A673 (cell line): ENCODE measurements at regions not wholly inside any gene's neighbourhood (a gene's known extent, or its start where the extent isn't known, plus 50 kb on each side); places are given as distances from the start of the nearest gene placed in this dataset.

Source experiments
- BruUV-seq: library from RNA; stranded (reverse); fragments of 400-500 nt; replicated peaks from 2 replicates; lab custom pipeline; 2021; lab: Mats Ljungman, UMichigan
- CTCF ChIA-PET: fragments of 300-600 bp; sonication (Branson Sonifier 250); formaldehyde crosslinking; loops from one replicate; lab custom pipeline; 2022; ENCODE audit warnings: antibody characterized with exemption; lab: Charles Lee
- POLR2A ChIA-PET: fragments of 300-600 bp; sonication (Branson Sonifier 250); formaldehyde crosslinking; loops from one replicate; lab custom pipeline; 2022; ENCODE audit warnings: antibody characterized with exemption; ENCODE audit not compliant: low non-redundant PET; lab: Charles Lee
- DNase-seq: peaks from one replicate; pipeline ENCODE4 v3.0.0-alpha.2; 2015; ENCODE audit warnings: low spot score
- H3K27ac ChIP-seq: fragments of 200-600 bp; sonication (generic); 2 replicates; pipeline ENCODE4 v1.5.1; 2016; ENCODE audit warnings: mixed run types, low read depth, mild to moderate bottlenecking, mixed read lengths, antibody characterized with exemption, low read length; ENCODE audit not compliant: poor library complexity, severe bottlenecking
- H3K27me3 ChIP-seq: fragments of 200-600 bp; sonication (generic); replicated peaks from 2 replicates; pipeline ENCODE4 v1.6.1; 2017; ENCODE audit warnings: mixed run types, low read depth, mild to moderate bottlenecking, mixed read lengths, antibody characterized with exemption, low read length; ENCODE audit not compliant: insufficient read depth, poor library complexity
- H3K36me3 ChIP-seq: fragments of 200-600 bp; sonication (generic); 2 replicates; pipeline ENCODE4 v1.6.1; 2016; ENCODE audit warnings: mixed run types, mild to moderate bottlenecking, mixed read lengths, antibody characterized with exemption, low read length; ENCODE audit not compliant: insufficient read depth, poor library complexity, severe bottlenecking
- H3K4me1 ChIP-seq: fragments of 200-600 bp; sonication (generic); 2 replicates; pipeline ENCODE4 v1.6.1; 2017; ENCODE audit warnings: mixed run types, mild to moderate bottlenecking, mixed read lengths, antibody characterized with exemption, low read length; ENCODE audit not compliant: insufficient read depth, poor library complexity, severe bottlenecking
- H3K4me3 ChIP-seq: fragments of 200-600 bp; sonication (generic); 2 replicates; pipeline ENCODE4 v1.5.1; 2016; ENCODE audit warnings: low read depth, mixed run types, mild to moderate bottlenecking, mixed read lengths, low read length; ENCODE audit not compliant: poor library complexity, severe bottlenecking
- H3K9me3 ChIP-seq: fragments of 200-600 bp; sonication (generic); 2 replicates; pipeline ENCODE4 v1.6.1; 2016; ENCODE audit warnings: mixed run types, low read depth, mild to moderate bottlenecking, mixed read lengths, antibody characterized with exemption, low read length; ENCODE audit not compliant: poor library complexity, severe bottlenecking
- CTCF ChIP-seq: fragments of 300-800, 200-600 bp; sonication (generic); conservative IDR thresholded peaks from 2 replicates; pipeline ENCODE4 v1.5.1; 2017; ENCODE audit warnings: low read depth, mild to moderate bottlenecking, antibody characterized with exemption, low read length, moderate library complexity, mixed read lengths
- EZH2 ChIP-seq: fragments of 200-600 bp; sonication (generic); IDR thresholded peaks from 2 replicates; pipeline ENCODE4 v1.6.1; 2017; ENCODE audit warnings: borderline replicate concordance, low read depth, mild to moderate bottlenecking, mixed read lengths, antibody characterized with exemption, low read length; ENCODE audit not compliant: poor library complexity, severe bottlenecking
- intact Hi-C: fragments of 100-400 bp; cut with micrococcal nuclease; formaldehyde crosslinking; loops from one replicate; pipeline ENCODE4 v1.10.0; 2022; ENCODE audit not compliant: unreplicated experiment

GRCh38 chr12:42957561-42958290 is 368.2 kb upstream of the PRICKLE1 start:
- BruUV-seq: no TSS peak
- Histone ChIP-seq H3K27me3 (no peaks in the 10 kb centered on the region), H3K4me3 (no peak overlapping the region), H3K4me1 (no peaks in the 10 kb centered on the region), H3K9me3 (no peaks in the 10 kb centered on the region), H3K36me3 (no peaks in the 10 kb centered on the region), H3K27ac (no peak overlapping the region)
- POLR2A ChIA-PET: no interaction called here
- no peak for TF ChIP-seq EZH2
- TF ChIP-seq CTCF: no peak
- CTCF ChIA-PET: no interaction called here
- no peak for DNase-seq
- intact Hi-C loops: no loop called here

GRCh38 chr12:42957136-42957535 is 367.6 kb upstream of the PRICKLE1 start:
- H3K27me3 ChIP-seq: no peaks in the 10 kb centered on the region
- intact Hi-C loops: no loop called here
- CTCF ChIA-PET: no interaction called here
- H3K9me3 ChIP-seq: no peaks in the 10 kb centered on the region
- H3K4me3 ChIP-seq: no peak overlapping the region
- no TSS peak for BruUV-seq
- TF ChIP-seq CTCF (no peak), EZH2 (no peak)
- POLR2A ChIA-PET: no interaction called here
- H3K27ac ChIP-seq: no peak overlapping the region
- no peaks in the 10 kb centered on the region for H3K36me3 ChIP-seq
- DNase-seq: no peak
- H3K4me1 ChIP-seq: no peaks in the 10 kb centered on the region

GRCh38 chr12:42953021-42953420 is 363.5 kb upstream of the PRICKLE1 start:
- no peaks in the 10 kb centered on the region for H3K9me3 ChIP-seq
- no peak for DNase-seq
- H3K27ac ChIP-seq: no peak overlapping the region
- no TSS peak for BruUV-seq
- ChIA-PET POLR2A (no interaction called here), CTCF (no interaction called here)
- intact Hi-C loops: no loop called here
- TF ChIP-seq CTCF: no peak
- no peak for TF ChIP-seq EZH2
- H3K4me1 ChIP-seq: no peaks in the 10 kb centered on the region
- H3K36me3 ChIP-seq: no peaks in the 10 kb centered on the region
- H3K27me3 ChIP-seq: no peaks in the 10 kb centered on the region
- no peak overlapping the region for H3K4me3 ChIP-seq
